ENCODE measurements at regions not wholly inside any gene's neighbourhood (a gene's known extent, or its start where the extent isn't known, plus 50 kb on each side); places are given as distances from the start of the nearest gene placed in this dataset.

GRCh38 chr11:80980227-80980626, 1539.4 kb upstream of the TENM4 start:
- no peak overlapping the region for H3K27ac Mint-ChIP-seq
- H3K9me3 Mint-ChIP-seq, result peaks cover 4% of the 10 kb centered on the region
- H3K27me3 Mint-ChIP-seq (ENCODE audit: low read depth), result no peaks in the 10 kb centered on the region
- no peaks in the 10 kb centered on the region for H3K4me1 Mint-ChIP-seq (ENCODE audit: low read depth)
- no peak overlapping the region for H3K4me3 Mint-ChIP-seq
- H3K36me3 Mint-ChIP-seq (ENCODE audit: low read depth), result no peaks in the 10 kb centered on the region

- Mint-ChIP-seq H3K27me3 (ENCODE audit: low read depth) (no peaks in the 10 kb centered on the region), H3K27ac (no peak overlapping the region), H3K9me3 (no peaks in the 10 kb centered on the region), H3K4me1 (ENCODE audit: low read depth) (no peaks in the 10 kb centered on the region), H3K4me3 (no peak overlapping the region), H3K36me3 (ENCODE audit: low read depth) (no peaks in the 10 kb centered on the region)
Observed at GRCh38 chr11:80973786-80974185, 1533.0 kb upstream of the TENM4 start.

DNA sequence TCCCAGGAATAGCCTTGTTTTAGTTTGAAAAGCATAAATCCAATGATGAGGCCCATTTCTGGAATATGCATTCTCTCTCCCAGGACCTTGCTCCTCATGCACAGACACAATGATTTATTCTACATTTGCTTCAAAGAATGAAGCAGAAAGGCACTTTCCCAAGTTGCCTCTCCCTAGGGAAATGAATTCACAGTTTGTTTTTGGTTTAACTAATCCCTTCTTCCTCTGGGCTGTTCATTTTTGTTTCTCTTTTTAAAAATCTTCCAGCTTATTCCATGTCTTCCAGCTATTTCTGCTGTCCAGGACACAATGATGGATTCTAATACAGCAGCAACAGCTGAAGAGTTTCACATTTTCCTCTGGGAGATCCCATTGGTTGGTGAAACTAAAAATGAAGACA, 1529.2 kb upstream of the TENM4 start:
- H3K27ac Mint-ChIP-seq, result no peak overlapping the region
- H3K4me1 Mint-ChIP-seq (ENCODE audit: low read depth), result no peaks in the 10 kb centered on the region
- H3K9me3 Mint-ChIP-seq, result peaks cover 7% of the 10 kb centered on the region
- no peak overlapping the region for H3K4me3 Mint-ChIP-seq
- no peaks in the 10 kb centered on the region for H3K27me3 Mint-ChIP-seq (ENCODE audit: low read depth)
- no peaks in the 10 kb centered on the region for H3K36me3 Mint-ChIP-seq (ENCODE audit: low read depth)

GRCh38 chr11:80967649-80968048, 1526.8 kb upstream of the TENM4 start:
- Mint-ChIP-seq H3K4me1 (ENCODE audit: low read depth) (no peaks in the 10 kb centered on the region), H3K9me3 (peaks cover 15% of the 10 kb centered on the region), H3K4me3 (no peak overlapping the region), H3K27me3 (ENCODE audit: low read depth) (no peaks in the 10 kb centered on the region), H3K27ac (no peak overlapping the region), H3K36me3 (ENCODE audit: low read depth) (no peaks in the 10 kb centered on the region)

GRCh38 chr11:80960381-80961029, 1519.7 kb upstream of the TENM4 start:
- no peaks in the 10 kb centered on the region for H3K27me3 Mint-ChIP-seq (ENCODE audit: low read depth)
- no peaks in the 10 kb centered on the region for H3K4me1 Mint-ChIP-seq (ENCODE audit: low read depth)
- H3K36me3 Mint-ChIP-seq (ENCODE audit: low read depth), result no peaks in the 10 kb centered on the region
- H3K9me3 Mint-ChIP-seq, result peaks cover 26% of the 10 kb centered on the region
- no peak overlapping the region for H3K27ac Mint-ChIP-seq
- no peak overlapping the region for H3K4me3 Mint-ChIP-seq

DNA sequence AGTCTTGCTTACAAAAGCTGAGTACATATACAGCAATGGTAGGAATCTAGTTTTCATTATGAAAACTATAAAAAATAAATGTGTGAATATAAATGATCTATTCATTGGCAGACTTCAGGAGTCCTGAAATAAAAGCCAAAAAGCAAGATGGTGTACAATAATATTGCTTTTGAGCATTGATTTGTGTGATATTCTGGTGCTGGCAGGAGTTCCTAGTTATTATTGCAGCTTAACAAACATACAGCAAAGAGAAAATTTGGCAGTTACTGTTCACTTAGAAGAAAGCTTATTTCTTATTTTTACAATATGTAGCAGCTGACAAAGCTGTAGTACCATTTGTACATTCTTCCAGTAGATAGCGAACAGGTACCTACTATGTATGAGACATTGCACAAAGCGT, 1518.9 kb upstream of the TENM4 start:
- H3K27me3 Mint-ChIP-seq (ENCODE audit: low read depth), result no peaks in the 10 kb centered on the region

DNA sequence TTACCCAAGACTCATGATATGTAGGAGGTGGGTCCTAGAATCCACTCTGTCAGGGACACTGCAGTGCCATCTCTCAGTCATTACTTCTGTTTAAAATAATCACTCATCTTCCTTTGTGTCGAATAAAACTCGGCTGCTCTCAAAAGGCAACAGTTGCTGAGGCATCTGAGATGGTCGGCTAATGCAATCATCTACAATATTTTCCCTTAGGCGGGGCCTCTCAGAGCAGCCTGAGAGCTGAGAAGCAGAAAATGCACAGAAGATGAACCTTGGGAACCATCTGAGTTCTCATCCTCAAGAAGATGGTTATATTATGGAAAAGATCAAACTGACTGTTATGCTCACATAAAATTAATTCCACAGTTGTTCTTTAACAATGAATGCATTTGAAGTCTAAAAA, 1518.2 kb upstream of the TENM4 start:
- H3K36me3 Mint-ChIP-seq (ENCODE audit: low read depth), result no peaks in the 10 kb centered on the region
- no peaks in the 10 kb centered on the region for H3K27me3 Mint-ChIP-seq (ENCODE audit: low read depth)
- H3K9me3 Mint-ChIP-seq, result peaks cover 17% of the 10 kb centered on the region
- H3K4me1 Mint-ChIP-seq (ENCODE audit: low read depth), result no peaks in the 10 kb centered on the region
- H3K4me3 Mint-ChIP-seq, result no peak overlapping the region
- no peak overlapping the region for H3K27ac Mint-ChIP-seq

More for the DNA sequence above, 1518.9 kb upstream of the TENM4 start:
- H3K9me3 Mint-ChIP-seq, result peaks cover 22% of the 10 kb centered on the region
- no peak overlapping the region for H3K27ac Mint-ChIP-seq
- H3K4me1 Mint-ChIP-seq (ENCODE audit: low read depth), result no peaks in the 10 kb centered on the region
- H3K36me3 Mint-ChIP-seq (ENCODE audit: low read depth), result no peaks in the 10 kb centered on the region
- H3K4me3 Mint-ChIP-seq, result no peak overlapping the region

DNA sequence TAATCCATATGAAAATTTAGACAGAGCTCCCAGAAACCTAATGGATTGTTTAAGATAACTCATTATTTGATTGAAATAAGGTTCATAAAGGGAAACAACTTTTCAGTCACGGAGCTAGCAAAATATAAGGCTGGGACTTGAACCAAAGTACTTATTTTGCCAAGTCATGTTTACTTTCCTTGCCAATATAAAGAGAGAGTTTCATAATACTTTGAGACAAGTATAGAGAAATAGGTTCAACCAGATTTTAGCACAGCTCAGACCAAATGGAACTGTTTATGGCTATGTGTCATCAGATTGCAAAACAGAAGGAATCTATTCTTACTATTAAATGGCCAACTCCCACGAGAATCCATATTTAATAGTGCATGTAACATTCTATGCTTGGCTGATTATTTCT, 1517.5 kb upstream of the TENM4 start:
- no peak overlapping the region for H3K4me3 Mint-ChIP-seq
- H3K36me3 Mint-ChIP-seq (ENCODE audit: low read depth), result no peaks in the 10 kb centered on the region
- no peaks in the 10 kb centered on the region for H3K27me3 Mint-ChIP-seq (ENCODE audit: low read depth)
- peaks cover 17% of the 10 kb centered on the region for H3K9me3 Mint-ChIP-seq
- no peaks in the 10 kb centered on the region for H3K4me1 Mint-ChIP-seq (ENCODE audit: low read depth)
- no peak overlapping the region for H3K27ac Mint-ChIP-seq

DNA sequence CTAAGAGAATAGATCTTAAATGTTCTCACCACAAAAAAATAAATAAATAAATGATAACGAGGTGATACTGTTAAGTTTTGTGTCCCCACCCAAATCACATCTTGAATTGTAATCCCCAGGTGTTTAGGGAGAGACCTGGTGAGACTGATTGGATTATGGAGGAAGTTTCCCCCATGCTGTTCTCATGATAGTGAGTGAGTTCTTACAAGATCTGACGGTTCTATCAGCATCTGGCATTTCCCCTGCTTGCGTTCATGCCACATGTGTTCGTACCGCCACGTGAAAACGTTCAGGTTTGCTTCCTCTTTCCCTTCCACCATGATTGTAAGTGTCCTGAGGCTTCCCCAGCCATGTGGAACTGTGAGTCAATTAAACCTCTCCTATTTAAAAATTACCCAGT, 1514.8 kb upstream of the TENM4 start:
- Mint-ChIP-seq H3K4me1 (ENCODE audit: low read depth) (no peaks in the 10 kb centered on the region), H3K27ac (no peak overlapping the region)

GRCh38 chr11:80948781-80949180, 1508.0 kb upstream of the TENM4 start:
- H3K4me1 Mint-ChIP-seq (ENCODE audit: low read depth), result no peaks in the 10 kb centered on the region
- H3K4me3 Mint-ChIP-seq, result no peak overlapping the region
- H3K27me3 Mint-ChIP-seq (ENCODE audit: low read depth), result no peaks in the 10 kb centered on the region
- H3K9me3 Mint-ChIP-seq, result peaks cover 10% of the 10 kb centered on the region
- no peak overlapping the region for H3K27ac Mint-ChIP-seq
- no peaks in the 10 kb centered on the region for H3K36me3 Mint-ChIP-seq (ENCODE audit: low read depth)

More for the DNA sequence above, 1514.8 kb upstream of the TENM4 start:
- Mint-ChIP-seq H3K27me3 (ENCODE audit: low read depth) (no peaks in the 10 kb centered on the region), H3K36me3 (ENCODE audit: low read depth) (no peaks in the 10 kb centered on the region), H3K9me3 (peaks cover 11% of the 10 kb centered on the region), H3K4me3 (no peak overlapping the region)

DNA sequence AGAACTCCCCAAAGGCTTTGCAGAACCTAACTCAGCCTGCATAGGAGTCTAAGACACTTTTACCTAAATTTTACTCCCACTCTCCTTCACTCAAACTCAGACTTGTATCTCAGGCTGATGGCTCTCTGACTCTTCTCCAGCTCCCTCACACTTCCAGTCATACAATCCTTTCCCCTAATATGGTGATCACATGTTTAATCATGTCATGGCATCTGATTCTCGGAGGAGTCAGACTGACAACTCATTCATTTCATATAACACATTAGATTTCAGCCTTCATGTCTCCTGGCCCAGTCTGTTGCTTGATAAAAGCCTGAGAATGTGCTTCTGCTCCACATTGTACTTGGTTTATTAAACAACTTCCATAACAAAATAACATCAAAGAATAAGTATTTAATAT, 1503.9 kb upstream of the TENM4 start:
- H3K36me3 Mint-ChIP-seq (ENCODE audit: low read depth), result no peaks in the 10 kb centered on the region
- H3K9me3 Mint-ChIP-seq, result peaks cover 3% of the 10 kb centered on the region
- no peak overlapping the region for H3K27ac Mint-ChIP-seq
- H3K27me3 Mint-ChIP-seq (ENCODE audit: low read depth), result no peaks in the 10 kb centered on the region
- no peak overlapping the region for H3K4me3 Mint-ChIP-seq
- H3K4me1 Mint-ChIP-seq (ENCODE audit: low read depth), result no peaks in the 10 kb centered on the region

GRCh38 chr11:80943226-80943625, 1502.4 kb upstream of the TENM4 start:
- Mint-ChIP-seq H3K9me3 (no peaks in the 10 kb centered on the region), H3K27me3 (ENCODE audit: low read depth) (no peaks in the 10 kb centered on the region), H3K4me3 (no peak overlapping the region), H3K27ac (no peak overlapping the region), H3K4me1 (ENCODE audit: low read depth) (no peaks in the 10 kb centered on the region), H3K36me3 (ENCODE audit: low read depth) (no peaks in the 10 kb centered on the region)

GRCh38 chr11:80937842-80938241, 1497.0 kb upstream of the TENM4 start:
- H3K27ac Mint-ChIP-seq, result no peak overlapping the region
- H3K9me3 Mint-ChIP-seq, result peaks cover 6% of the 10 kb centered on the region

DNA sequence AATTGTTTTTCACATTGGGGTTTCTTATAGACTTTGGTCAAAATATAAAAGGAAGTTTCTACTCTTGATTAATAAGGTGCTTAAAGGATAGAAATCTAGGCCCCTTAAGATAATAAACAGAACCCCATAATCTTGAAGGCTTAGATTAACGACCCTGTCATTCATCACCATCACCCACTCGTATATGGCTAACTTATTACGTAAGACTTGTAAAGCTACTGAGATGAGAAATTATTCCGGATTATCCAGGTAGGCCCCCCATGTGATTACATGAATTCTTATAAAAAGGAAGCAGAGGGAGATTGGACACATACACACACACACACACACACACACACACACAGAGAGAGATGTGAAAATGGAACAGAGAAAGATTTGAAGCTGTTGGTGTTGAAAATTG, 1489.2 kb upstream of the TENM4 start:
- H3K27ac Mint-ChIP-seq, result no peak overlapping the region
- H3K27me3 Mint-ChIP-seq (ENCODE audit: low read depth), result no peaks in the 10 kb centered on the region
- H3K36me3 Mint-ChIP-seq (ENCODE audit: low read depth), result no peaks in the 10 kb centered on the region
- no peaks in the 10 kb centered on the region for H3K4me1 Mint-ChIP-seq (ENCODE audit: low read depth)
- peaks cover 3% of the 10 kb centered on the region for H3K9me3 Mint-ChIP-seq
- no peak overlapping the region for H3K4me3 Mint-ChIP-seq

More at GRCh38 chr11:80937842-80938241, 1497.0 kb upstream of the TENM4 start:
- Mint-ChIP-seq H3K4me3 (no peak overlapping the region), H3K4me1 (ENCODE audit: low read depth) (no peaks in the 10 kb centered on the region), H3K36me3 (ENCODE audit: low read depth) (no peaks in the 10 kb centered on the region), H3K27me3 (ENCODE audit: low read depth) (no peaks in the 10 kb centered on the region)

DNA sequence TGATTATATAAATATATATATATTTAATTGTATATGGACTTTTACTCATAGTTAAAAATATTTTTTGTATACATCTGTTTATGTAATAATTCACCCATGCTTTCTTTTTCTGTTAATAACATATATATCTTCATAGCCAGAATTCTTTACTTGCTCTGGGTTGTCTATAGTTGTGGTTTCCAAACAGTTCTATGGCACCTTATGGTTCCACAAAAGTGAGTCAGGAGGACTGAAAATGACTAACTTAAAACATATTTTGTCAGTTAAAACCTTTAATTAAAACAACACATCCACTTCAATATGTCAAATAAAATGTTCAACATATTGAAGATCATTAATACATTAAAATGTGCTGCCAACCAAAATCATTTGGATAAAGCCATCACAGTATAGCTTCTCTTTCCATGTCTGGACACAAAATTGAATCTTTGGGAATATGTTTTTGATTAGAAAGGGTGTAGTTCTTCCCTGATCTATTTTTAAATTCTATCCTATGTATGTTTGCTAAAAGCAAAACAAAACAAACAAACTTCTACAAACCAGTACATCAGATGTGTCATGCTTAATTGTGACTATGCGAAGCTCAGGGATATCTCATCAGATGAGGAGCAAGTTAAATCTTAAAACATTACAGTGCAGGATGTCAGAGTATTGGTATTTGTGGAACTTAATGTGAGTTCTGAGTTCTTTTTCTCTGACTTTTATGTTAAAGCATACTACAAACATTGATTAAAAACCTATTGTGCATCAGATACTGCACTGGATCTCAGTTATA, 1488.4 kb upstream of the TENM4 start:
- H3K4me1 Mint-ChIP-seq (ENCODE audit: low read depth), result no peaks in the 10 kb centered on the region
- H3K27ac Mint-ChIP-seq, result no peak overlapping the region
- H3K36me3 Mint-ChIP-seq (ENCODE audit: low read depth), result no peaks in the 10 kb centered on the region
- no peak overlapping the region for H3K4me3 Mint-ChIP-seq
- H3K9me3 Mint-ChIP-seq, result peaks cover 3% of the 10 kb centered on the region
- H3K27me3 Mint-ChIP-seq (ENCODE audit: low read depth), result no peaks in the 10 kb centered on the region
